HG03469 (cell line): ENCODE measurements at regions not wholly inside any gene's neighbourhood (a gene's known extent, or its start where the extent isn't known, plus 50 kb on each side); places are given as distances from the start of the nearest gene placed in this dataset.

ENCODE experiments used
- ATAC-seq: cut with Tn5 transposase; IDR thresholded peaks from one replicate; pipeline ENCODE4 v1.9.1; 2021; ENCODE audit warnings: mild to moderate bottlenecking, moderate library complexity, moderate number of reproducible peaks; ENCODE audit not compliant: unreplicated experiment

DNA sequence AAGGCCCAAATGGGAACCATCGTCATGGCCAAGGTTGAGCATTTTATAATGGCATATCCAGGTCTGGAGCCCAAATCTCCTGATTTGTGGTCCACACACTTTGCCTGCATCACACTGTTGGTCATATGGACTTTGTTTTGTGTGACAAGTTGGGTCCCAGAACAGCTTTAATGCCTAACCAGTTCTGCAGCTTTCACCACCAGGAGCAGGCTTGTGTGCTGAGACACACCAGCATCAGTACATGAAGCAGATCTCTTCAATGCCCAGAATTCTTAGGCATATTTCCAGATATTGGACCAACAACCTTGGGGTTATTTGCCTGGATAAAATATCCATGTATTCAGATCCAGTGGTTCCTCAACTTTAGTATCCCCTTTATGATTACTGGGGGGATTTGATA, 371.3 kb downstream of the FBXW7 start:
- ATAC-seq: no peak

DNA sequence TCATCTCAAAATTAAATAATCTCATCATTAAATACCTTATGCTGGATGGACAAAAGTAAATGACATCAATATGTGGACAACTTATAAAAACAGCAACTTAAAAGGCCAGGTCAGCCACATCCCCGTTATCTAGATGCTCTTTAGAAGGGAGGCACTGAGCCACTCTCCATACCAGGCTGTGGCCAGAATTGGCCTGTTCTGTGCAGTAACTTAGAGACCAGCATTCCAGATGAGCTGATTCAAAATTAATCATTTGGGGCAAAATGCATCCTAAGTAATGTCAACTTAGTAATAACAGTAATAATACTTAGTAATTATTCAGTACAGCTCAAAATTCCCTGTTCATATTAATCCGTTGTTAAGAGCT, 373.6 kb downstream of the FBXW7 start:
- ATAC-seq: no peak

- no peak for ATAC-seq
These were observed 374.1 kb downstream of the FBXW7 start for GRCh38 chr4:152161676-152162330.

DNA sequence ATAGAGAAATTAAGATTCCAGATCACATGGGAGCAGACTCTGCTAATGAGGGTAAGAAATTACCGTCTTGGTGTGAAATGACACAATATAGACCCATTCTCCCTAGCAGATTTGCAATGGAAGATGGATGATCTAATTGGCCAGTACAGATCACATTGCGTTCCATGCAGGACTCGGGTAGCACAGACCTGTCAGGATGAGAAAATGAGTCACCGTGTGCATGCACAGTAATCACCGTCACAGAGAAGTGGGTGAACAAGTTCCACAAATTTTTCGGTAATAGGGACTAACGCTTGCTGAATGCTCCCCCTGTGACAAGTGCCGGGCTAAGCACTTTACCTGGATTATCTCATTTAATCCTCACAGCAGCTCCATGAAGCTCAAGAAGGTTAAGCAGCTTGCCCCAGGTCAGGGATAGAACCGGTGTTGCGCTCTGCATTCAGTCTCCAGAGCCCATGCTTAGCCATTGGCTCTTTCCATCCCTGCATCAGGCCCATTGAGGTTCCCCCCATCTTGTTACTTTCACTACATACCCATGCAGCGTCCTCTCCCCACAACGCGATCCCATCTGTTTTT, 375.6 kb downstream of the FBXW7 start:
- no peak for ATAC-seq

DNA sequence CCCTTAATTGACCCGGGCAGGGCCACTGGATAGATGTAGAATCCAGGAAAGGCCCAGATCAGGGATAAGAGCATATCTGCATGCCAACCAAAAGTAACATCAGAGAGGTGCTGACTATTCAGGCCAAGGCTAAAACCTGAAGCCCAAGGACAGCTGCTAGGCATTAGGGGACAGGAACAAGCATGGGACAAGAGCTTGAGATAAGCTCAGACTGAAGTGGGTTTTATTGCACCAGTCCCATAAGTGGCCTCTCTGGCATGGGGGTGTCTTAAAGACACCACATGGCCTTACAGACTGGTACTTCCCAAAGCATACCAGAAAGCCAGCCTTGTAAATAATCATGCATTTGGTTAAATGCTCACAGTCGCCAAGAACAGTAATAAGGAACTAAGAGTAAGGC, 376.1 kb downstream of the FBXW7 start:
- ATAC-seq: no peak

- ATAC-seq: no peak
These were observed 377.7 kb downstream of the FBXW7 start for GRCh38 chr4:152158225-152158624.

DNA sequence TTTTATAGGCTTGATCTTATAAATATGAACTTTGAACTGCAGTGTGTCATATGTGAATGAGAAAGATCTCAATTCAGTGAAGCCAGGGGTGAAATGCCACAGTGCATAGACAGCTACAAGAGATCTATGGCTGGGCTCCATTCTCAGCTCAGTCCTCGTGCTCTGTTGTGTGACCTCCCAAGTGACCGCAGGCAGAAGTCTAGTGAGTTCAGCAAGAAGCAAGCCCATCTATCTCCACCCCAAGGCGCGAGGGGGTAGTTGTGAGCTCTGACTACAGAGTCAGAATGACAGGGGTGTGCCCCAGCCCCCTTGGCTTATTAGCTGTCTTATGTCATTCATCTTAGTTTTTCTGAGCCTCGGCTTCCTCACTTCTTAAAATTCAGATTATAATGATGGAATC, 378.3 kb downstream of the FBXW7 start:
- no peak for ATAC-seq

GRCh38 chr4:152156442-152156841, 379.4 kb downstream of the FBXW7 start:
- ATAC-seq: no peak

DNA sequence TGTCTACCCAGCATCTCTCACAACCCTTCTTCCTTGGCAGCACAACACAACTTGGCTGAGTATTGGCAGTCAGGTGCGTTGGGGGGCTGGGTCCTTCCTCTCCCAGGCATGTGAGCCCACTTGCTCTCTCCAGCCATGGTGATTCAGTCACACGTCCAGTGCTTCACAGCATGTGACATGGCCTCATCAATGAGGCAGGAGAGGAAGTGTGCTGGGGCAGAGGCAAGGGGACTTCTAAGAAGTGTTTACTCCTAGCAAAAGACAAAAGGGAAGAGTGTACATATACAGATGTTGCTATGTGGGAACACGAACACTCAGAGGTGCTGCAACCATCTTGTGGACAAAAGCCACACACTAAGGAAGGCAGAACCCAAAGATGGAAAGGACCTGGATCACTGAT, 380.8 kb downstream of the FBXW7 start:
- no peak for ATAC-seq

DNA sequence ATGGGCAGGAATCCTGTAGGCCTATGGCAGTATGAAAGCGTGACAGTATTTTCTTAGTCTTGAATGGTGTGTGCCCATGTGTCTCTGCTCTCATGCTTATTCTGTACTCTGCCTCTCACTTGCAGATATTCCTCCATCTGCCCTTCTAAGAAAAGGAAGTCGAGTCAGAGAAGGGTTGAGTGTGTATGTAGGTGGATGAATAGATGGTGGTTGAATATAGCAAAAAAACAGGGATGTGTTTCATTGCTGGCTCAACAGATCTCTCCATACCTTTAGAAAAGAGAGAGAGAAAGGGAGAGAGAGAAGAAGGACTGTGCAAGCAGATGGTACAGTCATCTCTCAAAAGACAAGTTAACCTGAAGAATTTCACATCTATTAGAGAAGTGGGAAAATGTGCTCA, 381.5 kb downstream of the FBXW7 start:
- ATAC-seq: no peak

DNA sequence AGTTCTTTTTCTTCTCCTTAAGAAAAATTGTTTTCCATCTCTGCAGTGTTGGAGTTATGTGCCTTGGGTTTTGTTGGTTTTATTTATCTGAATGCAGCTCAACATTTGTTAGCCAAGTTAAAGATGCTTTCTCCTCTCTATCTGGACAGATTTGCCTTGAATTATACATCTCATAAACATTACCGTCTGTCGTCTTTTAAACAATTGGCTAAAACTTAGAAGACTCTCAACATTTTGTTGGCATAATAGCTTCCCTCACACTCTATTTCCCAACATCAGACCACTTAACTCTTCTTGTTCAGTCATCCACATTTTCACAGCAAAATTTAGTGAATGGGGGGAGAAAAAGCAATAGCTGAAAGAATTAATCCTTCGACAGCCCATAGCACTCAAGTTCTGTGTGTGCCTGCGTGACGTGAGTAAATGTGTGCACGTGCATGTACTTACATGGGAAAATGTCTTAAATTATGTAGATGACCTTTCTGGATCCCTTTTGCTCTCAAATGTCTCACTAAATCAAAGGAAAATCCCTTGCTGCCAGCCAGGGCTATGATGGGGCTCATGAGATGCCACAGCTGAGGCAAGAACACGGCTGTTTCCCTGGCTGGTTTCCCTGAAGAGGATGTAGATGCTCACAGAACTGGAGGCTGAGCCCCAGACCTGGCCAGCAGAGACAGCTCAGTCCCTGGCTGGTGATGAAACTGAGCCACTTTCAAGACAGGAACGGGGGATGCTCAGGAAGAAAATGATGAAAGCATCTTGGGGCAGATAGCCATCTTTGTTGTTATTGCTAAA, 382.2 kb downstream of the FBXW7 start:
- ATAC-seq: no peak

DNA sequence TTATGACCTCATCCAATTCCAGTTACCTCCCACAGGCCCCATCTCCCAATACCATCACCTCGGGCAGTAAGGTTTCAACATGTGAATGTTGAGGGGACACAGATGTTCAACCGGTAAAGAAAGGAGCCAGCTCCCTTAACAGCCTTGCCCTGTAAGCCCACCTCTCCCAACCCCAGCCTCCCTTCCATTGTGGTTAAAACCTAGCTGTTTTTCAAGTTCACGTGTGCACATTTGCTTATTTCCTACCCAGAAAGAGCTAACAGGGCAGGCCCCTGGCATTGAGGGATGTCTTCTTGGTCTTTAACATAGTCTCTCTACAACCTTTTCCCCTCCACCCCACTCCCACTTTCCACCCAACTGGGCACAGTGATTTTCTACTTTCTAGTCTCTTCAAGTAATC, 385.7 kb downstream of the FBXW7 start:
- no peak for ATAC-seq

DNA sequence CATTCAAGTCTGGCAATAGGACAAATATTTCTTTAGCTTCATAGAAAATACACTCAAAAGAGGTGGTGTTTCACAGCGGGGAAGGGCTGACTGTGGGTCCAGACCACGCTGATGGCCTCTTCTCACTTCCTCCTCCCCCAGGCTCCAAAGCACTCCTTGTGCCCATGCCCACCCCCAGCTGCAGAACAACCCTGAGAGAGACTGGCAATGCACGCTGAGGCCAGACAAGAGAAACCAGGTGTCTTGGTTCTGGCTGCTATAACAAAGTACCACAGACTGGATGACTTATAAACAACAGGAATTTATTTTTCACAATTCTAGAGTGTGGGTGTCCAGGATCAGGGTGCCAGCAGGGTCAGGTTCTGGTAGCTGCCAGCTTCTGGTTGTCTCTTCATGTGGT, 386.1 kb downstream of the FBXW7 start:
- no peak for ATAC-seq

GRCh38 chr4:152148057-152148456, 387.2 kb upstream of the GATB start:
- ATAC-seq: no peak

DNA sequence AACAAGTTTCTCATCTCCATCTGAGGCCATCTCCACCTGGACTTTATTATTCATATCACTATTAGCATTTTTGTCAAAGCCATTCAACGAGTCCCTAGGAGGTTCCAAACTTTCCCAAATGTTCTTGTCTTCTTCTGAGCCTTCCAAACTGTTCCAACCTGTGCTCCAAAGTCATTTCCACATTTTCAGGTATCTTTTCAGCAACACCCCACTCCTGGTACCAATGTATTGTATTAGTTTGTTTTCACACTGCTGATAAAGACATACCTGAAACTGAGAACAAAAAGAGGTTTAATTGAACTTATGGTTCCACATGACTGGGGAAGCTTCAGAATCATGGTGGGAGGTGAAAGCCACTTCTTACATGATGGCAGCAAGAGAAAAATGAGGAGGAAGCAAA, 385.4 kb upstream of the GATB start:
- no peak for ATAC-seq

GRCh38 chr4:152143806-152144205, 383.0 kb upstream of the GATB start:
- ATAC-seq: no peak

DNA sequence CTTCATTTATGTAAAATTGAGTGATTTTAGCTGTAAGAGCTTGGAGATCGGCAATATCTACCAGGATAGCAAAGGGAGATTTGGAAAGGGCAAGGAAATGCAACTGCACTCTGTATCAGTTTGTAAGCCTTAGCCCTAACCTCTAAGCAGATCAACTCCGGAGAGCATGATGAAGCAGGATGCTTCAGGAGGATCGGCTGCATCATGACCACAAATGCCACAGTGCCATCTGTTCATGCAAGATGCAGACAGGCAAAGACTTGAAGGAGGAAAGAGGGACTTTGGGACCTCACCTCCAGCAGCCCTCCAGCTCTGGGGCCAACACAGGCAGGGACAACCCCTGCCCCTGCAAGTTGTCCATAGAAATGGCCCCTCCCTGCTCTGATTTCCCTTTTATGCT, 377.6 kb upstream of the GATB start:
- ATAC-seq: no peak

- ATAC-seq: no peak
These were observed 372.0 kb upstream of the GATB start for GRCh38 chr4:152132776-152133175.

DNA sequence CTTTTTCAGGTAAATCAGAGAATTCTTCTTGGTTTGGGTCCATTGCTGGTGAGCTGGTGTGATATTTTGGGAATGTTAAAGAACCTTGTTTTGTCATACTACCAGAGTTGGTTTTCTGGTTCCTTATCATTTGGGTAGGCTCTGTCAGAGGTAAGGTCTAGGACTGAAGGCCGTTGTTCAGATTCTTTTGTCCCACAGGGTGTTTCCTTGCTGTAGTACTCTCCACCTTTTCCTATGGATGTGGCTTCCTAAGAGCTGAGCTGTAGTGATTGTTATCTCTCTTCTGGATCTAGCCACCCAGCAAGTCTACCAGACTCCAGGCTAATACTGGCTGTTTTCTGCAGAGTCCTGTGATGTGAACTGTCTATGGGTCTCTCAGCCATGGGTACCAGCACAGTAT, 367.5 kb upstream of the GATB start:
- ATAC-seq: no peak

GRCh38 chr4:152126238-152126637, 365.4 kb upstream of the GATB start:
- no peak for ATAC-seq

GRCh38 chr4:152118819-152119553, 358.2 kb upstream of the GATB start:
- no peak for ATAC-seq
